Stimulated activated CD4-positive, alpha-beta T cell treated with anti-CD3 and anti-CD28 coated beads, Interleukin-2, amount 100 ng/mL, for 48 hours (primary cell): ENCODE measurements at regions not wholly inside any gene's neighbourhood (a gene's known extent, or its start where the extent isn't known, plus 50 kb on each side); places are given as distances from the start of the nearest gene placed in this dataset.
"Not testable (repeated sequence)": the region's sequence is repeated elsewhere in the genome, so short reads cannot be mapped to it uniquely, and the experiment has no call there.

Source experiments
- DNase-seq, 2 donors: peaks; one replicate each; pipeline ENCODE4 v3.0.0-alpha.2; 2020

- DNase-seq: no peak
Observed at GRCh38 chr2:64797881-64798575, 144.3 kb upstream of the SERTAD2 start.

GRCh38 chr2:64799592-64800252 lies 146.0 kb upstream of the SERTAD2 start:
- no peak for DNase-seq

- DNase-seq: no peak
Observed at GRCh38 chr2:64803776-64804175, 150.1 kb upstream of the SERTAD2 start.

DNA sequence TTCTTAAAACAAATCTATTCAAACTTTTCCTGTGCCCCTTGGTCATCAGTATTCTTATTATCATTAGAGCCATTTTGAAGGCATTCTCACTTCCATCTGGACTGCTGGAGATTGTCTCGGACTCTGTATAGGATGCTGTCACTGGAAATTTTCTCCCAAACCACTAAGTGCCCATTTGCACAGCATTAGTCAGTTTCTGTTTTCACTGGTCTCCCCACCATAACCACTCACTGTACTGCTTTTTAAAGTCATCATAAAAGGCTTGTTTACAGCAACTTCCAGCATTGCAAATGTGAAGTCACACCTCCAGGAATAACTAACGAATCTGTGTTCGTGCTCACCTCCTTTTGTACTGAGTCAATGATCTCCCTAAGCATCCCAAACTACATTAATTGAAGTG lies 150.9 kb upstream of the SERTAD2 start:
- DNase-seq: no peak

- peak; percentile 42 to 50 for DNase-seq
Observed at GRCh38 chr2:64807417-64807816, 153.7 kb upstream of the SERTAD2 start.

GRCh38 chr2:64808092-64808491 lies 154.4 kb upstream of the SERTAD2 start:
- no peak for DNase-seq

- no peak for DNase-seq
Observed at GRCh38 chr2:64808754-64809153, 155.0 kb upstream of the SERTAD2 start.

GRCh38 chr2:64809216-64809615 lies 155.5 kb upstream of the SERTAD2 start:
- DNase-seq: no peak

- DNase-seq: no peak
Observed at GRCh38 chr2:64812285-64812684, 158.6 kb upstream of the SERTAD2 start.

DNA sequence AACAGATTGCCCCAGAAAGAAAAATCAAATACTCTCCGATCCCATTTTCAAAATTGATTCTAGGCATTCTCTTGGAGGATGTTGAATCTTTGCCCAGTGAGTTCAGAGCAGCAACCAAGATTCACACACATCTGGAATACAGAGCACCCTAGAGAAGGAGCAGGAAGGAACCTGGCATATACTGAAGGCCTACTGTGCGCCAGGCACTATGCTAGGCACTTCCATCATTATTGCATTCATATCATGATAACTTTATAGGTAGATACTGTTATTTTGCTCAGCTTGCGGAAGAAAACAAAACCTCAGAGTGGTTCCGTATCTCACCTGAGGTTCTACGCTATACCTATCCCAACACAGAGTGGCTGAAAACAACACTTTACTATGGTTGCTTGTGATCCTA lies 160.3 kb upstream of the SERTAD2 start:
- DNase-seq: no peak

GRCh38 chr2:64816526-64816925 lies 162.8 kb upstream of the SERTAD2 start:
- not testable (repeated sequence) for DNase-seq

GRCh38 chr2:64817453-64817852 lies 163.7 kb upstream of the SERTAD2 start:
- no peak for DNase-seq

DNA sequence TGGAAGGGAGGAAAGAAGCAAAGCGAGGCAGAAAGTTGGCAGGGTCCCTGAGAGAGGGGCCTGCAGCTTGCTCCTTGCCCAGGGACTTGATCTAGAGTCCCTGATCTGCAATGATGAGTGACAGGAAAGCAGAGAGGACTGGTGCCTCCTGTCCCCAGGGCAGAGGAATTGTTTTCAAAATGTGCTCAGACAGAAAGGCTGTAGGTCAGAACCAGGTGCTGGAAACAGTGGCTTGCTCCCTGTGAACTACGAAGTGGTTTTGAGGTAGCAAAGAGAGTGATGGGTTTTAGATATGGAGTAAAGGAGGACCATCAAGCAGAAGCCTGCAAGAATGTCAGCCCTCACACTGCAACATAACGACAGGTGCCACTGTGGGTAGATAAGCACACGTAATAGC lies 164.9 kb upstream of the SERTAD2 start:
- DNase-seq: no peak

DNA sequence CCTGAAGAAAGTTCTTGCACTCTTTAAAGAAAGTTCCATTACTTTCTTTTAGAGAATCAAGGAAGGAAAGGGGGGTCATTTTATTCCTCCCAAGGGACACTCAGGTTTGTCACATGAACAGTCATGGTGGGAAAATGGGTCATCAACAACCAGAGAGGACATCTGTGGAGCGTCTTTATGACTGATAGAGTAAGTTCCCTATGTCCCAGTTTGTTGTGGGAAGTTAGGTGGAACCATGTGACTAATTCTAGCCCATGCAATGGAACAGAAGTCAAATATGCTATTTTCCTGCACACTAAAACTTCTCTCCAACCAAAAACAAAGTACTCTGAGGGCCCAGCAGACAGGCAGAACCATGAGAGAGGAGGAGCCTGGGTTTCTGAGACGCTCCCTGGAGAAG lies 165.6 kb upstream of the SERTAD2 start:
- no peak for DNase-seq

DNA sequence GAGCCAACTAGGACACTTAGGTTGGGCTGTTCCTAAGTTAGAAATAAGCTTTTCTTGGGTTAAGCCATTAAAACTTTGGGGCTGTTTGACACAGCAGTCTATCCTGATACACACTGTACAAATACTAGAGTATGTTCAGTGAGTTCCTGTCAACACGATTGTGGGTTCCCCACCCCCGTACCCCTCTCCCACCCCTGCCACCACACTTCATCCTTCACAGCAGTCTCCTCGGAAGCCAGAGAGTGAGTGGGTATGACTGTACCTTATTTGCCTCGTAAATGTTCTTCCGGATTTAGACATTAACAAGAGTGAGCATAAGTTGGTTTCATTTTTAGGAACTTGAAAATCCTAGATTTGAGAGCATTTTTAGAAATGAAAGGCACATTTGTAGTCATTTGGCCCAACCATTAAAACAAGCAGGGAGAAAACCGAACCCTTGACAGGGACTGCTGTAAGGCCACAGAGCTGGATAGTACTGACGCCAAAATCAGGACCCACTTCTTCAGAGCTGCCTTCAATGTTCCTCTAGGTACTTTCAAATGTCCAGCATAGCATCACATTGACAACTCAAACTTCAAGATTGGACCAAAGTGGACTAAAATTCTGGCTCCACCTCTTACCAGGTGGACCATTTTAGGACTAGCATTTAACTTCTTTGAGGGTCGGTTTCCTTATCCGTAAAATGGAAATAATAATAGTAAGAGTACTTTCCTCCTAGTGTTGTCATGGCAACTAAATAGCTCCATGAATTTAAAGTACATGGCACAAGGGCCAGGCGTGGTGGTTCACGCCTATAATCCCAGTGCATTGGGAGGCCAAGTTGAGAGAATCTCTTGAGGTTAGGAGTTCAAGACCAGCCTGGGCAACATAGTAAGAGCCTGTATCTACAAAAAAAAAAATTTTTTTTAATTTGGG lies 166.3 kb upstream of the SERTAD2 start:
- peak in 1 of 2 donors; percentile 18 for DNase-seq

DNA sequence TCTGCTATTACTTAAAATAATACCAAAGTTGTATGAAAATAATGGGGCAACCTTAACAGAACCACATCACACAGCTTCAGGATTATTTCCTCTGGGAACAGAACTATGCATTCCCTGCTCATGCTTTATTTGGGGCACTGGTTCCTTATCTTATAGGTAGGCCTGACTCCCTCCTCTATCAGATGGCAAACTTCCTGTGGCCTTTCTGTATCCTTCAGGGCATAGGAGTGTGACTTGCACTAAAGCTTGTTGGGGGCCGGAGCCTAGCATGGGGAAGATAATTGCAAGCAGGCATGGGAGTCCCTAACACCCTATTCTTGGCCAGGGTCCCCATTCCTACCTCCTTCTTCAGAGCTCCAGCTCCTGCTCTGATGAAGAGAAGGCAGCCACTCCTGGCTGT lies 167.2 kb upstream of the SERTAD2 start:
- DNase-seq: no peak

- no peak for DNase-seq
Observed at GRCh38 chr2:64823794-64824193, 165.4 kb upstream of the SLC1A4 start.

DNA sequence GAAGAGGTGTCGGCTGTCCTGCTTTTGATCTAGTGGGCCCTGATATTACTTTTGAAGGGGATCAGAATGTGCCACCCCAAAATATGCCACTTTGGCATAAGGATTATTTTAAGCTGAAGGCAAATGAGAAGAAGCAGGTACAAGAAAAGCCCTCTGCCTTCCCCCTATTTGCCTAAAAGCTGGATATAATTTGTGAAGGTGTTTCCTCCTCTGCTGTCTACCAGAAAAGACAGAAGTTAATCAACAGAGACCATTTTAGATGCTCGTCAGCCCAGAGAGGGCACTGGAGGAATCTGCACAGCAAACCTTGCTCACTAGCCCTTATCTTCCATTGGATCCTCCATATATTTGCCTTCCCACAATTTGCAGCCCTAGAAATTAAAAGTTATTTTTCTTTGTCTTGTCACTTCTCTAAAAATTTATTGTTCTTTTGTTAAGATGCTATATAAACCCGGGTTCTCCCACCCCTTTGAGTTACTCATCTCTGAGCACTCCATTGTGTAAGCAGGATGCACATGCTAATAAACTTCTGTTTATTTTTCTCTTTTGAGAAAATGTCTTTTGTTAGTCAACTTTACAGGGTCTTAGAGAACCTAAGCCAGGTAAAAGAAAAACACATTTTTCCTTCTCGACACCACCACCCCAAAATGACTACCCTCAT lies 163.2 kb upstream of the SLC1A4 start:
- no peak for DNase-seq

DNA sequence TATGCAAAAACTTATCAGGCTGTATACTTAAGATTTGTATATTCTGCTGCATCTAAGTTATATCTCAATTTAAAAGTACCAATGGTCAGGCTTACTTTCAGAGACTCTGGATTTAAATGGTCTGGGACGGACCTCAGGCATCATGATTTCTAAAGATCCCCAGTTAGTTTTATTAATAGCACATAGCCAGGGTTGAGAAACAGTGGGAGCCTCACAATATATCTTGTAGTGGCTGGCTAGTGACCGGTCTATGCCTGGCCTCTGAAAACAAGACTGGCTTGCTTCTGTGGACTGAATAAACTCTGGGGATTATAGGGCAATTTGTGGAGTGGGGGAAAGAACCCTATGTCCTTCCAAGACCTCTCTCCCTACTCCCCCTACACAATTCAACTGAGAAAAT lies 162.5 kb upstream of the SLC1A4 start:
- DNase-seq: no peak

- no peak for DNase-seq
Observed at GRCh38 chr2:64828261-64828660, 160.9 kb upstream of the SLC1A4 start.

- DNase-seq: no peak
Observed at GRCh38 chr2:64829525-64829924, 159.7 kb upstream of the SLC1A4 start.

DNA sequence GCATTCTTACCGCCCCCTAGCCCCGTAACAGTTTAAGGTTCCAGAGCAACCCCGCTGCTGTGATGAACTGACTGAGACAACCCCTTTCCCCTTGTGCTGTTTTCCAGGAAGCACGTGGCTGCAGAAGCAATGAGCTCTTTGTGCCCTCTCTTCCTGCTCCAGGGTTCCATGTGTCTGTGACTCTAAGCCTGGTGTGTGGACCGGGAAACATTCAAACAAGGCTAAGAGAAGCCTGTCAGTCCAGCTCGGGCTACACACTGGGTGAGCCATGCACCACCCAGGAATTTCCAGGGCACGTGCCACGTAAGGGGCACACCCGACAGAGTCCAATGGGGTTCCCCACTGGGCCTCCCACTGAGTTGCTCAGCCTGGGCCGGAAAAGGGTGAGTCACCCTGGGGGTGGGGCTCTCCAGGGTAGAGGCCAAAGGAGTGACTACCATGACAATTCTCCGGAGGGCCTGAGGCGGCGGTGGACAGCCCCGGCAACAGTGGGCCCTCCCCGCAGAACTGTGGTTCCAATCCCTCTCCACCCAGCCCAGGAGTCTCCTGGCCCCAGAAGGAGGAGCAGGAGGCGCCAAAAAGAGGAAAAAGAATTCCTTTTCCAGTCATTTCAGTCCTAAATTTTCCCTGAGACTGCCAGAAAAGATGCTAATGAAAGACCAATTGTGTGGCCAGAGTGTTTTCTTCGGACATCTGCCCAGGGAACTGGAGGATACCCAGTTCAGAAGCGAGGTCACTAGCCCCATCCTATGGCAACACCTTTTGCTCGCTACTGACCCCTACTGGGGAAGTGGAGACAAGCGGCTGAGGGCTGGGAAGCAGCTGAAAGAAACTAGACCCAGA lies 157.8 kb upstream of the SLC1A4 start:
- DNase-seq: peak; percentile 87 to 89
